ENCODE measurements at regions not wholly inside any gene's neighbourhood (a gene's known extent, or its start where the extent isn't known, plus 50 kb on each side); places are given as distances from the start of the nearest gene placed in this dataset.
"Not testable (repeated sequence)": the region's sequence is repeated elsewhere in the genome, so short reads cannot be mapped to it uniquely, and the experiment has no call there.

GRCh38 chr14:106729551-106729950, 1203.2 kb downstream of the TMEM121 start:
- TF ChIP-seq CTCF (IDR thresholded peaks at IDR 0.05; ENCODE audit: control extremely low read depth, extremely low read depth): no peak
- Histone ChIP-seq H3K36me3 (ENCODE audit: control insufficient read depth in 4 of 4, insufficient read depth in 4 of 4, low read length in 4 of 4) (no peaks in the 10 kb centered on the region), H3K9me3 (ENCODE audit: control insufficient read depth in 4 of 4, insufficient read depth in 3 of 4, low read length in 3 of 4) (no peaks in the 10 kb centered on the region), H3K4me1 (ENCODE audit: control insufficient read depth in 5 of 5, insufficient read depth in 5 of 5, low read length in 5 of 5) (no peaks in the 10 kb centered on the region), H3K27ac (ENCODE audit: low read depth in 1 of 2, low read length in 1 of 2) (no peak overlapping the region), H3K9ac (ENCODE audit: insufficient read depth in 1 of 2, low read length in 2 of 2) (no peak overlapping the region), H3K27me3 (ENCODE audit: control insufficient read depth in 3 of 3, insufficient read depth in 3 of 3, low read length in 2 of 3) (no peaks in the 10 kb centered on the region), H3K4me3 (no peak overlapping the region)
- DNase-seq: no peak
- ATAC-seq (ENCODE audit: insufficient read depth, low FRiP score): no peak
- 32 to 41% methylated on average over 2 of the region's 2 CpGs for WGBS, 2 donors

- Histone ChIP-seq H3K4me3 (no peak overlapping the region), H3K9ac (ENCODE audit: insufficient read depth in 1 of 2, low read length in 2 of 2) (no peak overlapping the region), H3K27ac (ENCODE audit: low read depth in 1 of 2, low read length in 1 of 2) (no peak overlapping the region), H3K27me3 (ENCODE audit: control insufficient read depth in 3 of 3, insufficient read depth in 3 of 3, low read length in 2 of 3) (no peaks in the 10 kb centered on the region), H3K4me1 (ENCODE audit: control insufficient read depth in 5 of 5, insufficient read depth in 5 of 5, low read length in 5 of 5) (no peaks in the 10 kb centered on the region), H3K9me3 (ENCODE audit: control insufficient read depth in 4 of 4, insufficient read depth in 3 of 4, low read length in 3 of 4) (peaks cover 0 to 4% (median 0%) of the 10 kb centered on the region in 4 donors), H3K36me3 (ENCODE audit: control insufficient read depth in 4 of 4, insufficient read depth in 4 of 4, low read length in 4 of 4) (no peaks in the 10 kb centered on the region)
- 26 to 33% methylated on average over 2 of the region's 2 CpGs for WGBS, 2 donors
- ATAC-seq (ENCODE audit: insufficient read depth, low FRiP score) (no peak), DNase-seq (no peak)
- no peak for TF ChIP-seq CTCF (IDR thresholded peaks at IDR 0.05; ENCODE audit: control extremely low read depth, extremely low read depth)
Measured at GRCh38 chr14:106733771-106734170, 1207.4 kb downstream of the TMEM121 start.

- Histone ChIP-seq H3K36me3 (ENCODE audit: control insufficient read depth in 4 of 4, insufficient read depth in 4 of 4, low read length in 4 of 4) (no peaks in the 10 kb centered on the region), H3K9ac (ENCODE audit: insufficient read depth in 1 of 2, low read length in 2 of 2) (no peak overlapping the region), H3K27ac (ENCODE audit: low read depth in 1 of 2, low read length in 1 of 2) (no peak overlapping the region), H3K27me3 (ENCODE audit: control insufficient read depth in 3 of 3, insufficient read depth in 3 of 3, low read length in 2 of 3) (no peaks in the 10 kb centered on the region), H3K9me3 (ENCODE audit: control insufficient read depth in 4 of 4, insufficient read depth in 3 of 4, low read length in 3 of 4) (peaks cover 0 to 4% (median 0%) of the 10 kb centered on the region in 4 donors), H3K4me1 (ENCODE audit: control insufficient read depth in 5 of 5, insufficient read depth in 5 of 5, low read length in 5 of 5) (no peaks in the 10 kb centered on the region), H3K4me3 (no peak overlapping the region)
- no peak for TF ChIP-seq CTCF (IDR thresholded peaks at IDR 0.05; ENCODE audit: control extremely low read depth, extremely low read depth)
- ATAC-seq (ENCODE audit: insufficient read depth, low FRiP score): no peak
- 64 to 76% methylated on average over 9 of the region's 9 CpGs for WGBS, 2 donors
- no peak for DNase-seq
Measured at GRCh38 chr14:106737021-106737420, 1210.6 kb downstream of the TMEM121 start.

GRCh38 chr14:106738075-106738474, 1211.7 kb downstream of the TMEM121 start:
- no peak for DNase-seq
- no peak overlapping the region for H3K4me3 ChIP-seq
- H3K27ac ChIP-seq (ENCODE audit: low read depth in 1 of 2, low read length in 1 of 2): no peak overlapping the region
- WGBS, 2 donors: 9 to 17% methylated on average over 1 of the region's 1 CpG
- H3K9ac ChIP-seq (ENCODE audit: insufficient read depth in 1 of 2, low read length in 2 of 2): no peak overlapping the region
- peaks cover 0 to 4% (median 0%) of the 10 kb centered on the region in 4 donors for H3K9me3 ChIP-seq (ENCODE audit: control insufficient read depth in 4 of 4, insufficient read depth in 3 of 4, low read length in 3 of 4)
- H3K4me1 ChIP-seq (ENCODE audit: control insufficient read depth in 5 of 5, insufficient read depth in 5 of 5, low read length in 5 of 5): no peaks in the 10 kb centered on the region
- no peaks in the 10 kb centered on the region for H3K27me3 ChIP-seq (ENCODE audit: control insufficient read depth in 3 of 3, insufficient read depth in 3 of 3, low read length in 2 of 3)
- no peak for TF ChIP-seq CTCF (IDR thresholded peaks at IDR 0.05; ENCODE audit: control extremely low read depth, extremely low read depth)
- no peaks in the 10 kb centered on the region for H3K36me3 ChIP-seq (ENCODE audit: control insufficient read depth in 4 of 4, insufficient read depth in 4 of 4, low read length in 4 of 4)
- no peak for ATAC-seq (ENCODE audit: insufficient read depth, low FRiP score)

- not testable (repeated sequence) for H3K4me3 ChIP-seq; H3K9me3 ChIP-seq (ENCODE audit: control insufficient read depth in 4 of 4, insufficient read depth in 3 of 4, low read length in 3 of 4); H3K36me3 ChIP-seq (ENCODE audit: control insufficient read depth in 4 of 4, insufficient read depth in 4 of 4, low read length in 4 of 4); H3K27me3 ChIP-seq (ENCODE audit: control insufficient read depth in 3 of 3, insufficient read depth in 3 of 3, low read length in 2 of 3); H3K4me1 ChIP-seq (ENCODE audit: control insufficient read depth in 5 of 5, insufficient read depth in 5 of 5, low read length in 5 of 5); DNase-seq; H3K27ac ChIP-seq (ENCODE audit: low read depth in 1 of 2, low read length in 1 of 2); ATAC-seq (ENCODE audit: insufficient read depth, low FRiP score); H3K9ac ChIP-seq (ENCODE audit: insufficient read depth in 1 of 2, low read length in 2 of 2)
- WGBS, 2 donors: 76 to 83% methylated on average over 6 to 7 of the region's 9 CpGs
Measured at GRCh38 chr14:106738598-106739258, 1212.3 kb downstream of the TMEM121 start.
